IMR-90 (cell line): ENCODE measurements at regions not wholly inside any gene's neighbourhood (a gene's known extent, or its start where the extent isn't known, plus 50 kb on each side); places are given as distances from the start of the nearest gene placed in this dataset.
"Not testable (repeated sequence)": the region's sequence is repeated elsewhere in the genome, so short reads cannot be mapped to it uniquely, and the experiment has no call there.

ENCODE experiments used
- ATAC-seq: fragments of 200-7000 bp; cut with Tn5 transposase; 2 replicates; pipeline ENCODE4 v1.9.1; 2020; ENCODE audit warnings: low read depth, mild to moderate bottlenecking, moderate library complexity
- BruUV-seq: library from RNA; stranded (reverse); fragments of 400-500 nt; replicated peaks from 2 replicates; lab custom pipeline; 2021; lab: Mats Ljungman, UMichigan
- CTCF ChIA-PET: fragments of 300-600 bp; formaldehyde crosslinking; extraction: SDS; loops from one replicate; lab custom pipeline; 2021; ENCODE audit warnings: antibody characterized with exemption; lab: Yijun Ruan, JAX
- POLR2A ChIA-PET: fragments of 300-600 bp; sonication (Branson Sonifier 250); formaldehyde crosslinking; loops from one replicate; lab custom pipeline; 2022; ENCODE audit warnings: antibody characterized with exemption; ENCODE audit not compliant: unreplicated experiment; lab: Charles Lee
- DNase-seq: peaks from one replicate; pipeline ENCODE4 v3.0.0; 2013
- H2AFZ ChIP-seq: replicated peaks from 2 replicates; pipeline ENCODE3; 2013; ENCODE audit warnings: low read length, mild to moderate bottlenecking; ENCODE audit not compliant: poor library complexity
- H2AK5ac ChIP-seq: 2 replicates; pipeline ENCODE4 v1.6.1; 2013; ENCODE audit warnings: low read depth, low read length, inconsistent platforms
- H2AK9ac ChIP-seq: replicated peaks from 2 replicates; pipeline ENCODE3; 2013; ENCODE audit warnings: mild to moderate bottlenecking, low read depth, low read length, moderate library complexity; ENCODE audit not compliant: poor library complexity
- H2BK120ac ChIP-seq: 2 replicates; pipeline ENCODE4 v1.6.1; 2013; ENCODE audit warnings: low read depth, low read length, inconsistent platforms
- H2BK15ac ChIP-seq: 3 replicates; pipeline ENCODE4 v1.6.1; 2013; ENCODE audit warnings: low read depth, low read length, inconsistent platforms
- H2BK20ac ChIP-seq: 2 replicates; pipeline ENCODE4 v1.6.1; 2013; ENCODE audit warnings: low read depth, mild to moderate bottlenecking, inconsistent platforms, low read length, moderate library complexity
- H2BK5ac ChIP-seq: 2 replicates; pipeline ENCODE4 v1.6.1; 2013; ENCODE audit warnings: mild to moderate bottlenecking, low read depth, low read length, inconsistent platforms; ENCODE audit not compliant: poor library complexity, severe bottlenecking
- H3K14ac ChIP-seq: replicated peaks from 2 replicates; pipeline ENCODE4 v1.6.1; 2013; ENCODE audit warnings: low read depth, low read length, inconsistent platforms
- H3K18ac ChIP-seq: 2 replicates; pipeline ENCODE4 v1.6.1; 2013; ENCODE audit warnings: low read depth, low read length, control low read depth
- H3K23ac ChIP-seq: 2 replicates; pipeline ENCODE4 v1.6.1; 2013; ENCODE audit warnings: low read depth, low read length, inconsistent platforms
- H3K27ac ChIP-seq: 2 replicates; pipeline ENCODE4 v1.5.1; 2013; ENCODE audit warnings: mild to moderate bottlenecking, control low read depth, low read length; ENCODE audit not compliant: insufficient read depth
- H3K27me3 ChIP-seq: 2 replicates; pipeline ENCODE4 v1.6.1; 2013; ENCODE audit warnings: low read length; ENCODE audit not compliant: control insufficient read depth, insufficient read depth
- H3K36me3 ChIP-seq: 2 replicates; pipeline ENCODE4 v1.6.1; 2013; ENCODE audit warnings: low read length, mixed read lengths; ENCODE audit not compliant: control insufficient read depth, insufficient read depth
- H3K4ac ChIP-seq: 2 replicates; pipeline ENCODE4 v1.6.1; 2013; ENCODE audit warnings: low read depth, low read length, inconsistent platforms
- H3K4me1 ChIP-seq: 2 replicates; pipeline ENCODE4 v1.6.1; 2013; ENCODE audit warnings: low read length, mixed read lengths; ENCODE audit not compliant: control insufficient read depth, insufficient read depth
- H3K4me2 ChIP-seq: 2 replicates; pipeline ENCODE4 v1.6.1; 2013; ENCODE audit warnings: low read depth, mild to moderate bottlenecking, control low read depth, low read length, moderate library complexity
- H3K4me3 ChIP-seq: 2 replicates; pipeline ENCODE4 v1.5.1; 2013; ENCODE audit warnings: low read depth, mild to moderate bottlenecking, control low read depth, low read length, moderate library complexity; ENCODE audit not compliant: insufficient read depth
- H3K56ac ChIP-seq: 2 replicates; pipeline ENCODE4 v1.6.1; 2013; ENCODE audit warnings: low read length, inconsistent platforms; ENCODE audit not compliant: insufficient read depth; ENCODE audit errors: extremely low read depth
- H3K79me1 ChIP-seq, 2 experiments: 2 replicates each; pipeline ENCODE4 v1.6.1; 2013; ENCODE audit warnings: low read length in 2 of 2, inconsistent platforms in 1 of 2, low read depth in 1 of 2
- H3K9ac ChIP-seq: 2 replicates; pipeline ENCODE4 v1.6.1; 2013; ENCODE audit warnings: low read depth, low read length, control low read depth
- H3K9me1 ChIP-seq: 2 replicates; pipeline ENCODE4 v1.6.1; 2013; ENCODE audit warnings: low read length, inconsistent platforms; ENCODE audit not compliant: insufficient read depth
- H3K9me3 ChIP-seq: 2 replicates; pipeline ENCODE4 v1.6.1; 2013; ENCODE audit warnings: low read length; ENCODE audit not compliant: control insufficient read depth, insufficient read depth
- H4K20me1 ChIP-seq: 2 replicates; pipeline ENCODE4 v1.6.1; 2013; ENCODE audit warnings: low read length, inconsistent platforms; ENCODE audit not compliant: insufficient read depth
- H4K5ac ChIP-seq: 2 replicates; pipeline ENCODE4 v1.6.1; 2013; ENCODE audit warnings: mild to moderate bottlenecking, low read depth, low read length, control low read depth
- H4K8ac ChIP-seq, 2 experiments: 2 replicates each; pipeline ENCODE4 v1.6.1; 2013; ENCODE audit warnings: low read depth in 2 of 2, low read length in 2 of 2, control low read depth in 1 of 2, inconsistent platforms in 1 of 2
- H4K91ac ChIP-seq: 2 replicates; pipeline ENCODE4 v1.6.1; 2013; ENCODE audit warnings: low read depth, low read length, inconsistent platforms; ENCODE audit not compliant: insufficient read depth
- WGBS, 2 experiments: methylation state at CpG; one replicate each; pipeline versions ENCODE4 v1.1.5 to v1.1.7; 2013; ENCODE audit warnings: missing lambda C conversion rate in 2 of 2; ENCODE audit not compliant: insufficient read length in 1 of 2; ENCODE audit errors: extremely low coverage in 2 of 2; 5-methylcytosine and 5-hydroxymethylcytosine counted together
- dilution Hi-C: fragments of 300-500 bp; cut with HindIII; formaldehyde crosslinking; loops from one replicate; pipeline ENCODE4 v1.14.3; 2018; ENCODE audit warnings: low sequenced_read_pairs; ENCODE audit not compliant: unreplicated experiment
- in situ Hi-C: fragments of 300-500 bp; cut with MboI; formaldehyde crosslinking; loops from 3 replicates; pipeline ENCODE4 v1.14.3; 2019; ENCODE audit warnings: low sequenced_read_pairs, inconsistent platforms, mixed read lengths
- intact Hi-C: fragments of 100-400 bp; cut with micrococcal nuclease; formaldehyde crosslinking; loops from 2 replicates; pipeline ENCODE4 v1.10.0; 2022

- not testable (repeated sequence) for ATAC-seq
Measured at GRCh38 chr3:91383100-91383894, 2275.9 kb downstream of the EPHA3 start.

GRCh38 chr3:91403938-91404337 is 2296.5 kb downstream of the EPHA3 start:
- H3K4ac ChIP-seq, H2BK15ac ChIP-seq, H3K56ac ChIP-seq, in situ Hi-C loops, H3K23ac ChIP-seq, H2BK5ac ChIP-seq, H3K4me3 ChIP-seq, H2AK9ac ChIP-seq, CTCF ChIA-PET, H4K20me1 ChIP-seq, H3K14ac ChIP-seq, H3K9ac ChIP-seq, BruUV-seq, H2BK120ac ChIP-seq, H4K8ac ChIP-seq, H2BK20ac ChIP-seq, H3K27ac ChIP-seq, dilution Hi-C loops, ATAC-seq, H3K9me1 ChIP-seq, H4K91ac ChIP-seq, H3K18ac ChIP-seq, H3K4me1 ChIP-seq, H2AK5ac ChIP-seq, H2AFZ ChIP-seq, H3K4me2 ChIP-seq, H4K5ac ChIP-seq, DNase-seq, H3K79me1 ChIP-seq, intact Hi-C loops, H3K36me3 ChIP-seq, H3K9me3 ChIP-seq, POLR2A ChIA-PET, H3K27me3 ChIP-seq: not testable (repeated sequence)
- WGBS, 2 experiments: 71% methylated on average over 1 of the region's 4 CpGs; no CpG with 5 or more reads in 1 of the 2 experiments

More at GRCh38 chr3:91383100-91383894, 2275.9 kb downstream of the EPHA3 start:
- H3K18ac ChIP-seq, H3K4me1 ChIP-seq, H4K91ac ChIP-seq, H2AK9ac ChIP-seq, H4K20me1 ChIP-seq, H3K27me3 ChIP-seq, in situ Hi-C loops, H2AFZ ChIP-seq, H2BK5ac ChIP-seq, H3K9me1 ChIP-seq, H3K27ac ChIP-seq, H3K4me2 ChIP-seq, H4K5ac ChIP-seq, H4K8ac ChIP-seq, intact Hi-C loops, DNase-seq, CTCF ChIA-PET, H3K56ac ChIP-seq, H3K4me3 ChIP-seq, H3K9me3 ChIP-seq, BruUV-seq, POLR2A ChIA-PET, H2AK5ac ChIP-seq, H3K79me1 ChIP-seq, H3K36me3 ChIP-seq, H3K9ac ChIP-seq, H2BK120ac ChIP-seq, H3K23ac ChIP-seq, H3K4ac ChIP-seq, H3K14ac ChIP-seq, H2BK20ac ChIP-seq, dilution Hi-C loops, H2BK15ac ChIP-seq: not testable (repeated sequence)
- WGBS, 2 experiments: no CpG with 5 or more reads among the region's 5 CpGs
